Gastroesophageal sphincter (tissue), 3 donors: ENCODE measurements at regions not wholly inside any gene's neighbourhood (a gene's known extent, or its start where the extent isn't known, plus 50 kb on each side); places are given as distances from the start of the nearest gene placed in this dataset.

ENCODE experiments used
- EP300 ChIP-seq: sonication (generic); formaldehyde crosslinking; IDR thresholded peaks from one replicate; pipeline ENCODE4 v1.6.1; 2017; ENCODE audit warnings: antibody characterized with exemption, mild to moderate bottlenecking
- POLR2A ChIP-seq, 2 donors: fragments of 450-650 bp; IDR thresholded peaks; one replicate each; pipeline ENCODE4 v1.6.1; 2017; ENCODE audit warnings: antibody characterized with exemption in 2 of 2, mild to moderate bottlenecking in 2 of 2, moderate library complexity in 1 of 2
- POLR2AphosphoS5 ChIP-seq: sonication (generic); formaldehyde crosslinking; IDR thresholded peaks from one replicate; pipeline ENCODE4 v1.6.1; 2017; ENCODE audit warnings: antibody characterized with exemption
- TF ChIP-seq, protein P1 (sequence below), 4 experiments: fragments of 200-600 bp in 2 of 4; fragments of 450-650 bp in 2 of 4; sonication (generic) in 1 of 4; IDR thresholded peaks; one replicate each; pipeline ENCODE4 v1.5.1; 2017 to 2019; ENCODE audit warnings: antibody characterized with exemption in 4 of 4, mild to moderate bottlenecking in 2 of 4, moderate library complexity in 2 of 4

GRCh38 chr5:128858995-128859394 lies 106.3 kb upstream of the SLC27A6 start:
- TF ChIP-seq, protein P1, sequence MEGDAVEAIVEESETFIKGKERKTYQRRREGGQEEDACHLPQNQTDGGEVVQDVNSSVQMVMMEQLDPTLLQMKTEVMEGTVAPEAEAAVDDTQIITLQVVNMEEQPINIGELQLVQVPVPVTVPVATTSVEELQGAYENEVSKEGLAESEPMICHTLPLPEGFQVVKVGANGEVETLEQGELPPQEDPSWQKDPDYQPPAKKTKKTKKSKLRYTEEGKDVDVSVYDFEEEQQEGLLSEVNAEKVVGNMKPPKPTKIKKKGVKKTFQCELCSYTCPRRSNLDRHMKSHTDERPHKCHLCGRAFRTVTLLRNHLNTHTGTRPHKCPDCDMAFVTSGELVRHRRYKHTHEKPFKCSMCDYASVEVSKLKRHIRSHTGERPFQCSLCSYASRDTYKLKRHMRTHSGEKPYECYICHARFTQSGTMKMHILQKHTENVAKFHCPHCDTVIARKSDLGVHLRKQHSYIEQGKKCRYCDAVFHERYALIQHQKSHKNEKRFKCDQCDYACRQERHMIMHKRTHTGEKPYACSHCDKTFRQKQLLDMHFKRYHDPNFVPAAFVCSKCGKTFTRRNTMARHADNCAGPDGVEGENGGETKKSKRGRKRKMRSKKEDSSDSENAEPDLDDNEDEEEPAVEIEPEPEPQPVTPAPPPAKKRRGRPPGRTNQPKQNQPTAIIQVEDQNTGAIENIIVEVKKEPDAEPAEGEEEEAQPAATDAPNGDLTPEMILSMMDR (IDR thresholded peaks at IDR 0.05), result no peak
- TF ChIP-seq EP300 (no peak), POLR2A (IDR thresholded peaks at IDR 0.05) (no peak), POLR2AphosphoS5 (no peak)
